NT2/D1 (cell line): ENCODE measurements at regions not wholly inside any gene's neighbourhood (a gene's known extent, or its start where the extent isn't known, plus 50 kb on each side); places are given as distances from the start of the nearest gene placed in this dataset.

Source experiments
- DNase-seq: peaks from one replicate; pipeline ENCODE4 v3.0.0-alpha.2; 2011; ENCODE audit warnings: low read depth, low spot score
- H3K27me3 ChIP-seq: 2 replicates; pipeline ENCODE4 v1.6.0; 2011; ENCODE audit warnings: mild to moderate bottlenecking; ENCODE audit not compliant: insufficient read length, insufficient read depth
- H3K36me3 ChIP-seq: 2 replicates; pipeline ENCODE4 v1.6.1; 2011; ENCODE audit warnings: mild to moderate bottlenecking, low read length, mixed read lengths; ENCODE audit not compliant: insufficient read depth, insufficient read length
- H3K4me1 ChIP-seq: 2 replicates; pipeline ENCODE4 v1.5.1; 2011; ENCODE audit not compliant: insufficient read depth, insufficient read length
- H3K4me3 ChIP-seq: 2 replicates; pipeline ENCODE4 v1.5.1; 2011; ENCODE audit warnings: low read depth; ENCODE audit not compliant: insufficient read length
- H3K9ac ChIP-seq: 2 replicates; pipeline ENCODE4 v1.6.0; 2011; ENCODE audit warnings: low read depth; ENCODE audit not compliant: insufficient read length
- H3K9me3 ChIP-seq: 2 replicates; pipeline ENCODE4 v1.5.1; 2011; ENCODE audit warnings: mild to moderate bottlenecking, low read length; ENCODE audit not compliant: insufficient read depth
- SUZ12 ChIP-seq: IDR thresholded peaks from 2 replicates; pipeline ENCODE4 v1.6.1; 2011; ENCODE audit not compliant: insufficient read length, insufficient read depth; ENCODE audit errors: extremely low read depth
- YY1 ChIP-seq: IDR thresholded peaks from 2 replicates; pipeline ENCODE4 v1.6.1; 2011; ENCODE audit not compliant: insufficient read length, insufficient read depth
- ZNF274 ChIP-seq: IDR thresholded peaks from 2 replicates; pipeline ENCODE4 v1.6.1; 2011; ENCODE audit warnings: mild to moderate bottlenecking, low read depth, low read length

DNA sequence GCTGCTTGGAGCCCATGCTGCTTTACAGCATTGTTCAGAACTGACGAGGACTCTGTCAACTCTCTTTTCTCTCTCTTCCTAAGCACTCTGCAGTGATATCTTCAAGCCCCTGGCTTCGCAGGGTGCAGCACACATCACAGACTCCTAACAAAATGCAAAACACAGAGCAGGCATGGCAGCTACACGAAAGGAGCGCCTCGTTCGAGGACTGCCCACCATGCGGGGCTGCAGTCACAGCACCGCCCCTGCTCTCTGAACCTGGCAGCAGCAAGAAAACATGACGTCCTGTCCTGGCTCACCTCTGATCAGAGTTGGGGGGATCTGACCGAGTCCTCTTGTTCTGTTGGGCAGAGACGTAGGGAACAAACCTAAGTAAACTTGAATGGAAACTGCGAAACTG lies 281.7 kb downstream of the CDH26 start:
- Histone ChIP-seq H3K4me3 (no peak overlapping the region), H3K9ac (no peak overlapping the region), H3K4me1 (no peaks in the 10 kb centered on the region), H3K36me3 (no peaks in the 10 kb centered on the region), H3K27me3 (peaks cover 68% of the 10 kb centered on the region), H3K9me3 (0 out of 2 replicates have a peak, but pooled peaks cover 7% of the 10 kb centered on the region)
- TF ChIP-seq YY1, result no peak
- no peak for DNase-seq

DNA sequence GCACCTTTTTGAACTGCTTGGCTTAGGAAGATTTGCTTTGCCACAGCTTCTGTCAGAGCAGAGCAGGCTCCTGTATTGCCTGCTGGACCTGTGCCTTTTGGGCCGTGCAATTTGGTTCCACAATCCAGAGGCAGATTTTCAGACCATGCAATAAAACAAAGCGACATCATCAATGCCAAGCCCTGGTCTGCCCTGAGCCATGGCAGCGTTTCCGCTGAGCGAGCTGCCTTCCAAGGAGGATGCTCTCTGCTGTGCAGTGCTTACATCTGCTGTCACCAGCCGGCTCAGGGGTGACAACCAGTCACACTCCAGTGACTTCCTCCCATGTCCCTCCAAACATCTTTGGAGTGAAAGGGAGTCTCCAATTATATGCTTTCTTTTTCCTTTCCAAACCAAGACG lies 282.2 kb downstream of the CDH26 start:
- H3K9ac ChIP-seq, result no peak overlapping the region
- H3K36me3 ChIP-seq, result no peaks in the 10 kb centered on the region
- TF ChIP-seq ZNF274, result no peak
- TF ChIP-seq YY1, result no peak
- no peak for TF ChIP-seq SUZ12
- peaks cover 63% of the 10 kb centered on the region for H3K27me3 ChIP-seq
- H3K9me3 ChIP-seq, result 0 out of 2 replicates have a peak, but pooled peaks cover 7% of the 10 kb centered on the region
- H3K4me1 ChIP-seq, result no peaks in the 10 kb centered on the region
- DNase-seq, result no peak
- no peak overlapping the region for H3K4me3 ChIP-seq

DNA sequence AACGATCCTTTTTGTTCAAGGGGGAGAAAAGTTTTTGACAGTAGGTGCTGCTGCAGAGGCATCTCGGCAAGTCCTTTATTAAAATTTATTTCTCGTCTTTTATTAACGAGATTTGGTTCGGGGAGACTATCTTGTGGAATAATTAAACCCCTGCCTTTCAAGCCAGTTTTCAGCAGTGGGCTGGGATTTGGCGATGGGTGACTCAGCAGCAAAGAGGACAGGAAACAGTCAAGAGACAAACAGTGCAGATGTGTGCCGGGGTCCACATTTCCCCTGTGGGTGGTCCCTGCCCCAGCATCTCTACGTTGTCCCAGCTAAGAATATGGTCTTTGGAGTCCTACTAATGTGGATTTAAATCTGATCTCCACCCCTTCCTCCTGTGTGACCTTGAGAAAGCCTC lies 282.8 kb downstream of the CDH26 start:
- TF ChIP-seq SUZ12 (no peak), YY1 (no peak), ZNF274 (no peak)
- no peaks in the 10 kb centered on the region for H3K4me1 ChIP-seq
- H3K27me3 ChIP-seq, result peaks cover 58% of the 10 kb centered on the region
- DNase-seq, result no peak
- H3K4me3 ChIP-seq, result no peak overlapping the region
- no peak overlapping the region for H3K9ac ChIP-seq
- H3K36me3 ChIP-seq, result no peaks in the 10 kb centered on the region
- H3K9me3 ChIP-seq, result 0 out of 2 replicates have a peak, but pooled peaks cover 7% of the 10 kb centered on the region

DNA sequence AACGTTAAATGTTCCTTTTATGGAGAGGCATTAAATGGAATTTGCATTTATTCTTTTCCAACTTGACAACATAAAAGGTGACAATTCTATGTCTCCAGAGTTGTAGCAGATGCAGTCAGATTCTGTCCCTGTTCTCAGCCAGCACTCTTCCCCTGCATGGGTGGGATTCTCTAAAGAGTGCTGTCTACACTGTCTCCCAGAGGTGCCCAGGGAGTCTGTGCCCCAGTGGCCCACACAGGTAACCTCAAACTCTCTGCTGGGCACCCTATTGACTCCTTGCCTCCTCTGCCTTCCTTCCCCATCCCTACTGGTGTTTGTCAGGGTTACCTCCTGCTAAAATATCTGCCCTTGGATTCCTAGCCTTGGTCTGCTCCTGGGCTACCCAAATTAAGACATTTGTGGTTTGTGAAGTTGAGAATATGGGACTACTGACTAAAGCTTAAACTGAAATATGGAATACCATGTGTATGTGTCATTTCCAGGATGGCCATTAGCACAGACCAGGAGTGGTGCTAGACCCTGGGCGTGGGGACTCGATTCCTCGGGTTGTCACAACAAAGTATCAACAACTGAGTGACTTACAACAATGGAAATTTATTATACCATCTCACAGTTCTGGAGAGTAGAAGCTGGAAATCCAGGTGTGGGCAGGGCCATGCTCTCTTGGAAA lies 284.7 kb downstream of the CDH26 start:
- Histone ChIP-seq H3K9ac (no peak overlapping the region), H3K27me3 (peaks cover 54% of the 10 kb centered on the region), H3K4me1 (no peaks in the 10 kb centered on the region), H3K36me3 (no peaks in the 10 kb centered on the region), H3K9me3 (peaks cover 7% of the 10 kb centered on the region; the same call in 1 of the 2 replicates), H3K4me3 (no peak overlapping the region)
- DNase-seq, result no peak
- no peak for TF ChIP-seq SUZ12
- no peak for TF ChIP-seq YY1
- no peak for TF ChIP-seq ZNF274

DNA sequence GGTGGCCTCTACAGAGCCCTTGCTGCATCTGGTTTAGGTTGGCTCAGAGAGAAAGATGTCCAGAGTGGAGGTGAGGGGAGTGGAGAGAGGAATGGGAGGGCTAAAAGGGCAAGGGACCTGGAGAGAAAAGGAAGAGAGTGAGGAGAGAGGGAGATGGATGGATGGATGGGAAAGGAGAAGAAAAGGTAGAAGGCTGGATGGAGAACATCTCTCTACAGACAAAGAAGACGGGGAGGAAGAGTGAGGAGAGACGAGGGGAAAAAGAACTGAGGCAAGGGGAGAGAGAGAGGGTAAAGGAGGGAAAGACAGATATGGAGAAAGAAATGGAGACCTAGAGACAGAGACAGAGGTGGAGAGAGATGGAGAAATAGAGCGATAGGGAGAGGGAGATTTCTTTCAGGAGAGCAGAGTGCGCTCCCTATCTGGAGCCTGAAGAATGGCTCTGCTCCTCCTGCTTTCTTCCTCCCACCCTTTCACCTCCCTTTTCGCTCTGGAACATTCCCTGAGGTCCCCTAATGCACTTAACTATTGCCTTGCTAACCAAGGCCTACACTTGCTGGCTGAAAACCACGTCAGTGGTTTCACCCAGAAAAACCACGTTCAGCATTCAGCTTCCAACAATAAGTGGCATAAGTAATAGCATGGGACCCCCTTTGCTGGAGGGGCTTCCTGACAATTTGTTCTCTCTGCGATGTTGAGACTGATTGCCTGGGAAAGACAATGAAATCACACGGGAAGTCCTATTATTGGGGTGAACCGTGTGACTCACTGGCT lies 286.3 kb downstream of the CDH26 start:
- no peaks in the 10 kb centered on the region for H3K36me3 ChIP-seq
- DNase-seq, result no peak
- no peaks in the 10 kb centered on the region for H3K4me1 ChIP-seq
- H3K4me3 ChIP-seq, result no peak overlapping the region
- H3K9me3 ChIP-seq, result peaks cover 7% of the 10 kb centered on the region; the same call in 1 of the 2 replicates
- no peak for TF ChIP-seq SUZ12
- TF ChIP-seq ZNF274, result no peak
- TF ChIP-seq YY1, result no peak
- H3K27me3 ChIP-seq, result peaks cover 53% of the 10 kb centered on the region
- no peak overlapping the region for H3K9ac ChIP-seq

DNA sequence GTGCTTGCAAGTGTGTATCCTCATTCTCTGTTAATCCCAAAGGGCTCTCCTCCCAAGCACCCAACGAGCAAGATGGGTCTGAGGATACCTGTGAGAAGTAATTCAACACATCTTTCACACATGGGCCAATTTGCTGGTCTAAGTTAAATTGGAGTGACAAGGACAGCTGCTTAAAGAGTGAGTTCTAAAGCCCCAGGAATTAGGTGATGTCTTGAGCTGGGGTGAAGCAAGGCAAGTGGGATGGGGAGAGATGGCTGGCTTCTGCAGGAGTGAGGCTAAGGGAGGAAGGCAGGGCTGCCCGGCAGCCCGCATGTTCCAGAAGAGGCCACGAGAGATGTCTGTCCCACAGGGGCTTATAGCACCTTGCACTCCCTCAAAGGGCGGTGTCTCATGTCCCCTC lies 288.5 kb downstream of the CDH26 start:
- no peaks in the 10 kb centered on the region for H3K4me1 ChIP-seq
- TF ChIP-seq YY1 (no peak), ZNF274 (no peak), SUZ12 (no peak)
- H3K9ac ChIP-seq, result no peak overlapping the region
- peaks cover 53% of the 10 kb centered on the region for H3K27me3 ChIP-seq
- no peaks in the 10 kb centered on the region; the same call in 1 of the 2 replicates for H3K9me3 ChIP-seq
- H3K36me3 ChIP-seq, result no peaks in the 10 kb centered on the region
- DNase-seq, result no peak
- no peak overlapping the region for H3K4me3 ChIP-seq

DNA sequence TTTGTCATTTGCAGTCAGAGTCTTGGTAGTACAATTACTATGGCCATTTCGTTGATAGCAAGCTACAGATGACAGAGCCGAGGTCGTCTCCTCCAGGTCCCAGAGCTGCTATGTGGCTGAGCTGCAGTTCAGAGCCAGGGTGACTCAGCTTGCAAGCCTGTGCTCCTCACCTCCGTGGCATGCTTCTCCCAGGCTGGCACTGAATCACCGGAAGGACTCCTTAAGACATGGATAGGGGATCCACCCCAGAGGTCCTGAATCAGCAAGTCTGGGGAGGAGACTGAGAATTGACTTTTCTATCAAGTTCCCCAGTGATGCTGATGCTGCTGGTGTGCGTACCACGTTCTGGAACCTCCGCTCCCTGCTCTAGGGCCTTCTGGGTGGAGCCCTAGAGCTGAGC lies 291.2 kb downstream of the CDH26 start:
- Histone ChIP-seq H3K9ac (no peak overlapping the region), H3K27me3 (peaks cover 52% of the 10 kb centered on the region), H3K36me3 (no peaks in the 10 kb centered on the region), H3K9me3 (no peaks in the 10 kb centered on the region; the same call in 1 of the 2 replicates), H3K4me3 (no peak overlapping the region), H3K4me1 (no peaks in the 10 kb centered on the region)
- DNase-seq, result no peak
- TF ChIP-seq ZNF274 (no peak), SUZ12 (no peak), YY1 (no peak)
